Right renal cortex interstitium (tissue), 3 donors: ENCODE measurements at regions not wholly inside any gene's neighbourhood (a gene's known extent, or its start where the extent isn't known, plus 50 kb on each side); places are given as distances from the start of the nearest gene placed in this dataset.
"Not testable (repeated sequence)": the region's sequence is repeated elsewhere in the genome, so short reads cannot be mapped to it uniquely, and the experiment has no call there.

ENCODE experiments used
- DNase-seq, 3 donors: peaks; one replicate each; pipeline ENCODE4 v3.0.0-alpha.2; 2013; ENCODE audit warnings: low read depth in 3 of 3, low spot score in 2 of 3

- DNase-seq, result not testable (repeated sequence)
Observed at GRCh38 chr12:131229079-131229425, 275.3 kb downstream of the ADGRD1 start.

DNA sequence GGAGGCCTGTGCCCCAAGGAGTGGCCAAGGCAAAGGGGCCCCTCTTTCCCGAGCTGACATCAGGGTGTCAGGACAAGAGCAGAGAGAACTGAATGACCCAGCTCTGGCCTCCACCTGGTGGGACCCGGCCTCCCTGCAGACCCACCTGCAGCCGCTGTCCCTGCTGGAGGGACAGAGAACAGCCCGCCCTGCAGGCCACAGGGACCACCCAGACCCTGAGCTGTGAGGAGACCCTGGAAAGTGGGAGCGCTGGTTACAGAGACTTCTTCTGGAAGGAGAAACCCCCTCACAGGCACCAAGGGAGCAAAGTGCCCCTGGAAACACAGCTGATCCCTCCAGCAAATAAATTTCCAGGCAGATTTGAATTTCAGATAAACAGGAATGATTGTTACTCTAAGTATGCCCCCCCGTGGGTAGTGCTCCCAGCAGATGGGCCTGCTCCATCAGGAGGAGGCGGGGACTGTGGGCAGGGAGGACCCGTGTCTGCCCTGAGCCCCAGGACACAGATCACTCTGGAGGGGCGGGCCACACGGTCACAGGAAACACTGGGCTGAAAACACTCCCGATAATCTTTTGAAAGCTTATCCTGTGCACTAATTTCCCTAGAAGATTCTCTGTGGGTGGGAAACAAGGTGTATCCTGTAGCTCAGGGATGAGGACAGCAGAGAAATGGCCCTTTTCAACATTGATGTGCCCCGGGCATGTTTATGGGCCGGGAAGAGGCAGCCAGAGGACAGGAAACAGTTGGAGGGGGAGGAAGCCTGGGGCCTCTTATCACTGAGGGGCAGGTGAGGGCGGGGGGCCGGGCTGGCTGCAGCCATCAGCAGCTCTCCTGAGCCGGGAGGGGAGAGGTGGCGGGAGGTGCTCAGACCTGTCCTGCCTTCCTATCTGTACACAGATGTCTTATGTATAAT, 276.0 kb downstream of the ADGRD1 start:
- no peak for DNase-seq

DNA sequence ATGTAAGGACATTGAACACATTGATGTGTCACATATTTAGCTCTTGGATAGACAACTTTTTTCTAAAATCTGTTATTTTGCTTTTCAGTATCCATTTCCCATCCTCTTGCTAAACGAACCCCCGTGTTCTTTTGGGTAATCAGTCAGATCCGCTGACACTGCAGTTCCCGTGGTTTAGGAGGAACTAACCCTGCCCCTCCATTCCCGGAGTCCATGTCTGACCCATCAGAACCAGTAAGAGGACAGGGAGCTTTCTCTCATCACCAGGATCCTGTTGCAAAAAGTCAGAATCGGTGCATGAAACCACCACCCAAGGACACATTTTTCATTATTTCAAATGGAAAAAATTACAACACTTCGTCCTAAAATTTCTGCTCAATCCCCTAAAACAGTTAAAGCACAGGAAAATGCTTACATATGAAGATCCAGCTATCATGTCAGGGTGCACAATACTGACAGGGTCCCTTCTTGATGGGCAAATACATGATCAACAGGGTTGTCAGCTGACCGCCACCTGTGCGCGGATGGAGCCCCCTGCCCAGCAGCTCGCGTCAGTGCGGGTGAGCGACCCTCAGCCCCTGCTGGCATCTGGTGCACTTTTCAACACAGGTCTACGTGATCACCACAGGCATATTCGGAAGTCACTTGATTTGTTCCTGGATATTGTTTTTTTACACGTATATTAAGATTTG, 276.8 kb downstream of the ADGRD1 start:
- DNase-seq, result no peak

DNA sequence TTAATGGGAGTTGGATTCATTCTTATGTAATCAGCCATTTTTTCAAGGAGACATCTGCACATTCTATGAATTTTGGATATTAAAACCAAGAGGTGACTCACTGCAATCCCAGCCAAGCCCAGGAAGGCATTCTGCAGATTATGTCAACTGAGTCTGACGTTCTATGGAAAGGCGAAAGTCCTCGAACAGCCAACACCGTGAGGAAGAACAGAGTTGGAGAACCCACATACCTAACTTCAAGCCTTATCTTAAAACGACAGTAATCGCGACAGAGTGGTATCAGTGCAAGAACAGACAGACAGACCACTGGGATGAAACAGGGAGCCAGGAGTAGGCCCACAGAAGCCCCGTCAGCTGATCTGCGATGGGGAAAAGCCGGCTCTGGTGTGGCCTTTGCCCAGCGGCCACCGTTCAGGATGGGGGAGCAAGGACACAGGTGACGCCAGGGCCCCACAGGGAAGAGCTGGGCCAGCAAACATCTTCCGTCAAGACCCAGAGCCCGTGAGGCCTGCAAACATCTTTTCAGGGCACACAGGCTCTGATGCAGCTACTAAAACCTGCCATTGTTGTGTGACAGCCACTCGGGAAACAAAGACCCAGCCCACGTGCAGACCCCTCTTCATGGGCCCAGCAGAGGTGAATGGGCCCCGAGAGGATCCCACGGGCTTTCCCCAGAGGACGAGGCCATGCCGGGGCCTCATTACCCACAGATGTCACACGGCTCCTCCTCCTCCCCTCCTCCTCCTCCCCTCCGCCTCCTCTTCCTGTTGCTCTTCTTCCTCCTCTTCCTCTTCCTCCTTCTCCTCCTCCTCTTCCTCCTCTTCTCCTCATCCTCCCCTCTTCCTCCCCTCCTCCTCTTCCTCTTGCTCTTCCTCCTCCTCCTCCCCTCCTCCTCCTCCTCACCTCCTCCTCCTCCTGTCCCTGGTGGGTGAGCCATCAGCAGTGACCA, 277.6 kb downstream of the ADGRD1 start:
- no peak for DNase-seq

DNA sequence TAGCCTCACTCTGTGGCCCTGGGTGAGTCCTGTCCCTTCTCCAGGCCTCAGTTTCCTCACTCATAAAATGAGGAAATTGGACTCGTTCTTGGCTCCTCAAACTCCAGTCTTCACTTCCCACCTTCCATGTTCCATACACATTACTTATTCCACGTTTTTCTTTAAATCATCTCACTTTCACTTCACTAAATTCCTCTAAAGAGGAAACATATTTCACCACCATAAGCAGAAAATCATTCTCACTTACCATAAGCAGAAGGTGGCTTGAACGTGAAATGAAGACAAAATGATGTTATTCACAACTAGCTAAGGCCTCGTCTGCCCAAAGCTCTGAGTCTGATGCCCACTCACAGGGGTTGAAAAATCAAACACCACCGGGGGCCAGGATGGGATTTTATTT, 278.3 kb downstream of the ADGRD1 start:
- no peak for DNase-seq

- not testable (repeated sequence) for DNase-seq
Observed at GRCh38 chr12:131232872-131233271, 279.2 kb downstream of the ADGRD1 start.

DNA sequence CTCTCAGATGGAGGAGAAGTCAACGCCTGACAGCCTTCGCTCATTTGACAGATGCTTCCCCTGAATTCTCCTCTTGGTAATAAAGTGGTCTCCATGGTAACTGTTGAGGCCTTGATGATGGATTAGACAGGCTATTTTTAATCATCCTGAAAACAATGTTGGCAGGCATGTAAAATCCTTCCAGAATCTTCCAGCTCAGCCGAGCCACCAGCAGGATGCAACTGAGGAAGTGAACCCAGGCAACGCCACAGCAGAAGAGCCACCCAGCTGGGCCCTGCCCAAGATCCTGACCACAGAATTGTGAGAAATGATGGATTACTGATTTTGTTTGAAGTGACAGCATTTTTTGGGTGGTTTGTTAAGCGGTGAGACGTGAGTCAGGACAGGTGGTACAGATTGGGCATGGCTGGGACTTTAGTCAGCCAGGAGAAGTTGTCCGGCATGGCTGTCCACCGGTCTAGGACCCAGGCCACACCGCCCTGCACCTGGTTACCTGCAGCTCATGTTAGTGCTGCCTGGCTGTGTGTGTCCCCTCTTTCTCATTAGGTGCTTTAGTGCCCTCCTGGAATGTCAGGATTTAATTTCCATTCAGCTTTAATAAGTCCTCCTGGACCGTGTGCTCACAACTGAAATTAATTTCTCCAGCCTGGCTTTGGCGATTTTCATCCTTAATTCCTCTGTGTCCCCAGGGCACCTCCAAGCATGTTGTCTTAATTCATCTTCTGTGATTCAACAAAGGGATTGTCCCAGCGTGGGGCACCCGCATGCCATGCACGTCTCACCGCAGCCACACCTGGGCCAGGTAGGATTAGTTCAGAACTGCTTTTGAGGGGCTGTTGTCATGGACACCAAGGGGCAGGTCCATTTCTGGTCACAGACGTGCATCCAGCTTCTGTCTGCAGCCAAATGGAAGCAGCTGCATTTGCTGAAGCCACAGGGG, 280.4 kb downstream of the ADGRD1 start:
- DNase-seq, result not testable (repeated sequence)

DNA sequence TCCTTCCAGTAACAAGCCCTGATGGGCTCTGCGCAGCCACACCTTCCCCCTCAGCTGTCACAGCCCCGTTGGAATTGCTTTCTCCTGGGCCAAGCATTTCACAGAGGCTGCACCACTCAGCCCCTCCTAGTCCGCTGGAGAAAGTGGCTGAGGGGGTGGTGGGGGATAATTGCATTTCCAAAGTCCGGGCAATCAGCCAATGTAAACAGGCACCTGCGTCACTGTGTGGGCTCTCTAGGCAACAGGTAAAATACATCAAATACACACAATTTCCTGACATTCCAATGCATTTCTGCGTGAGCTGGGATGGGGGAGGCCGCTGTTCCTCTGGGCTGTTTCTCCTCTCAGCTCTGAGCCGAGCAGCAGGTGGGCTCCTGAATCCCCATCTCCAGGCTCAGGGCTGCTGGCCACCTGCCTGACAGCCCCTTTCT, 281.1 kb downstream of the ADGRD1 start:
- not testable (repeated sequence) for DNase-seq

DNA sequence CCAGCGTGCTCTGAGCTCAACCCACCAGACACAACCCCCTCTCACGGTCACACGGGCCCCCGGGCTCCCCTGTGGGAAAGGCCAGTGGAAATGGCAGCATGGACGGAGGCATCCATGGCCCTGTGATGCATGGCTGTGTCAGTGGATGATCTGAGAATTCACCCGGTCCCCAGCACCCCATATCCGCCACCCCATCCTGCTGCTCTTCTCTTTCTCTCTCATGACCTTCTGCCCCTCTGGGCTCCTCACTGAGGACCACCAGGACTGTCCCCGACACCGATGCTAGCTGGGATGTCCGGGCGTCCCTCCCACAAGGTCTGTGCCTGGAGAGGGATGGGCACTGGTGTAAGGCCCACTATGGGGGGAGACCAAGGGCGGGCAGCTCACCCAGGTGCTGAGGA, 282.2 kb downstream of the ADGRD1 start:
- no peak for DNase-seq

DNA sequence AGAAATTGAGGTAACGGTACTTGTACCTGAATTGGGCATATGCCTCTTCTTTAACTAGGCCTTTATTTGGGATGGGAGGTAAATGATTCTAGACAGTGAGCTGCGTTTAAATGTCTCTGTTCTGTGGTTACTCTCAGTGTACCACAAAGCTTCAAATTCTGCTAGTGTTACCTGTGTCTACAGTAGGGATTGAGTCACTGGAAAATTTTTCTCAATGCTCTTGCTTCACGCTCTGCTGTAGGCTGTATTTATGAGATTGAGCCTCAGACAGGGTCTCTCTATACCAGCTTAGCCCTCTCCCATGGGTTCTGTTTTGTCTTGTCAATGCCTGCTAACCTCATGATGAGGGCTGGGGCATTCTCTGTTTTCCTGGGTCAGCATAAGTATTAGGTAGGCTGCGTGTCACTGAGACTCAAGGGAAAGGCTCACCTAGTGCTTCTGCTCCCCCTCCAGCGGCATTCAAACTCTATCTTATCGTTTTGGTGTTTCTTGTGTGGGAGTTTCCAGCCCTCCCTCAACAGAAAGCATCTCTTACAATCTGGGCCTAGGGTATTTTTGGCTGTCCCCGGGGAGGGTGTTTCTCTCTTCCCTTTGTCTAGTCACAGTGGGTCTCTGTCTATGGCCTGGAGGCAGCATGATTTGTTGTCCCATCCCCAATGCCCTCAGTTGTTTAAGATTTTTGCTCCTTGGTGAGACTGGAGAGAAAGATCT, 285.8 kb downstream of the ADGRD1 start:
- DNase-seq, result no peak

GRCh38 chr12:131241517-131241916, 287.8 kb downstream of the ADGRD1 start:
- no peak for DNase-seq

GRCh38 chr12:131242741-131243496, 289.2 kb downstream of the ADGRD1 start:
- no peak for DNase-seq

DNA sequence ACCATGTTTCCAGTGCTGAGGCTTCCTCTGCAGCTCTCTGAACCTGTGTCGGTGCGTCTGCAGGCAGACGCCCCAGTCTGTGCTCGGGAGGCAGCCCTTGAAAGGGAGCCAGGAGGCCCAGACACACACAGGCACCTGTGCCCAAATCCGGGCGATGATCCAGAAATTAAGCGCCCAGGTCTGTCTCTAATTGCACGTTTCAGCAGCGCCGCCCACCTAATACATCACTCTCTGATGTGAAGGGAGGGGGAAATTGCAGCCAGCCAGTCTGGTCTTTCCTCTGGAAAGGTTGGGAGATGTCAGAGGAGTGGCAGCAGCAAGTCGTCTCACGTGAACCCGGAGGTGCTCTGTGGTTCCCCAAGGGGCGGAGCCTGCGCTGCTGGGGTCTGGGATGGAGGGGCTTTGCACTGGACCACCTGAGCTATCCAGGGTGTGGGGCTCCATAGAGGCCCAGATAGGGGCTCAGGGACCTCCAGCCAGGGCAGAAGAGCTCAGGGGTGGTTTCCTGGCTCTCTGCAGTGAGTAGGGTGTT, 290.5 kb downstream of the ADGRD1 start:
- DNase-seq, result not testable (repeated sequence)

DNA sequence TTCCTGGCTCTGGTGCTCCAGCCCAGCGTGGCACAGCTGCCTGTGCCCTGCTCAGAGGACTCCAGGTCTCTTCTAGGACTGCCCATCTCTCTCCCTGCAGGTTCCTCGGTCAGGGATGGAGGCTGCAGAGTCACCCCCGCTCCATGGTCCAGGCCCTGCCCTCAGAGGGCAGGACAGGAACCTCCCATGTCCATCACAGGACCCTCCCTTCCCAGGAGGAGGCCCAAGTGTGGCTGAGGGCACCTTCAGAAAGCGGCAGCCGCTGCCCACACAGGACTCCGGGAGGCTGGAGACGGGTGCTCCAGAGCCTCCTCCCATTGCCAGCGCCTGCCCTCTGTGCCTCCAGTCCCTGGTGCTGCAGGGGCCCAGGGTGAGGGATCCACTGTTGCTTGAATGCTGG, 291.5 kb downstream of the ADGRD1 start:
- DNase-seq, result not testable (repeated sequence)

DNA sequence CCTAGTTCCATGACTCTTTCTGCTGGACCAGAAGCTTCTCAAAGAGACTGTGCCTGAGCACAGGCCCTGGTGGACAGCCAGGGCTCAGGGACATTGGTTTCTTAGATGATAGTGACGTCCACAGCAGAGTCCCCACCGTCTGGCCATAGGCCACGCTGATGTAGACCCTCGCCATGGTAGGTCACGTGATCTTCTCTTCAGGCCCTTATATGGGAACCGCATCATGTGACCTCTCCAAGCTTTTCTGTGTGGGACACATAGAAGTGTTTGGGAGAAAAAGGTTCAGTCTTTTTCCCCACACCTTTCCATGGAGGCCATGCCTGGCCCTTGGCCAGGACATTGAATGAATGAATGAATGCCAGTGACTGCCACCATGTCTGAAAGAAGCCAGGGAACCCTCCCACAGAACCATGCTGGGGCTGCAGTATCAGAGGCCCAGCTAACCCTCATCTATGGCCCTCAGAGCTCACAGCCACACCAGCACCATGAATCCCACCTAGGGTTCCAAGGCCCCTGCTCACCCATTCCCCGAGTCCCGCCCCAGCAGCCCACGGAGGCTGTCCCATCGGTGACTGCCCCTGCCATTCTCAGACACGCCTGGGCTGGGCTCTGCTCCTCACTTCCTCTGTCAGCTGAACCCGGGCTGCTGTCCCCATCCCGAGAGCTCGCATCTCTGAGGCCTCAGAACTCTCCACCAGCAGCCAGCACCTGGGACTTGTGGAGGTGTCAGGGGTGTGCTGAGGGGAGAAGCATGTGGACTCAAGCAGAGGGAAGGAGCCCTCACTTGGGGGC, 292.1 kb downstream of the ADGRD1 start:
- no peak for DNase-seq

DNA sequence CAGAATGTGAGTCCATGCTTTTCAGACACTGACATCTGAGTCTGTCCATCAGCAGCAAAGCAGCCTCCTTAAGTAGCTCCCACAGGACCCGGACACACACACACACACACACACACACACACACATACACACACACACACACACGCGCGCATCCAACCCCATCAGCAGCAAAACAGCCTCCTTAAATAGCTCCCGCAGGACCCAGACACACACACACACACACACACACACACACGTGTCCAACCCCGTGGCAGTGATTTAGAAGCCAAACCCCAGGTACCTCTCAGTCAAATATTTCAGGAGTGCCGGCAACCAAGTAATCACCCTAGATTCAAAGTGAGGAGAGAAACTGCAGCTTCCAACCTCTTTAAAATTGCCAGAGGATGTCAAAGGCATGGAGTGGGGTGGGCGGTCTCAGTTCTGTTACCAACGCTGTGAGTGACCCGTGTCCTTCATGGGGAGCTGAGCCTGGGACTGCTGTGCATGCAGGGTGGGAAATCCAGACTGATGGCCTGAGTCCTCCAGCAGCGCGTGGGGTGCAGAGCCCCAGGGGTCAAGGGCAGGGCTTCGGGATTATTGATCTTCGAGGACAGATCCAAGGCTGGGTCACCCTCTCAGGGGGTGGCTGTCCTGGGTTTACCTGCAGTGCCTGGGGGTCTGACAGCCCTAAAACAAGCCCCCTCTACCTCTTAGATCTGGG, 293.5 kb downstream of the ADGRD1 start:
- not testable (repeated sequence) for DNase-seq

DNA sequence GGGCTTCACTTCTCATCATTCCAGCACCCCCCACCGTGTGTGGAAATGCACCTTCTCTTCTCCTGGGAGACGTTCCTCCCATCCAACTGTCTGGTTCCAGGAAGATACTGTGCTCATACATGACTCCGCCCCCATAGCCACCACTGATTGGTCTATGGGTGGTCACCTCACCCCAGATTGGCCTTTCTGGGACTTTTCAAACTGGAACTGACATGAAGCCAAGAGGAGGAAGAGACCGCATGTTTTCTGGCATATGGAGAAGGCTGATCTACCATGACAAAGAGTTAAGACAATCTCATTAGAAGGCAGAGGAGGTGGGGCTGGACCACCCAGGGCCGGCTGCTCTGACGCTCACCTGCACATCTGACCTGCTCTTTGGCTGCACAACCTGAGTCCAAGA, 294.2 kb downstream of the ADGRD1 start:
- DNase-seq, result not testable (repeated sequence)
